GM10266 (cell line): ENCODE measurements at regions not wholly inside any gene's neighbourhood (a gene's known extent, or its start where the extent isn't known, plus 50 kb on each side); places are given as distances from the start of the nearest gene placed in this dataset.

Source experiments
- DNase-seq: peaks from one replicate; pipeline ENCODE4 v3.0.0; 2012; ENCODE audit errors: extremely low spot score
- TF ChIP-seq, protein P1 (sequence below): IDR thresholded peaks from 2 replicates; pipeline ENCODE4 v1.5.1; 2012; ENCODE audit warnings: mild to moderate bottlenecking, low read depth; ENCODE audit not compliant: control insufficient read depth, insufficient read depth; ENCODE audit errors: missing control alignments

DNA sequence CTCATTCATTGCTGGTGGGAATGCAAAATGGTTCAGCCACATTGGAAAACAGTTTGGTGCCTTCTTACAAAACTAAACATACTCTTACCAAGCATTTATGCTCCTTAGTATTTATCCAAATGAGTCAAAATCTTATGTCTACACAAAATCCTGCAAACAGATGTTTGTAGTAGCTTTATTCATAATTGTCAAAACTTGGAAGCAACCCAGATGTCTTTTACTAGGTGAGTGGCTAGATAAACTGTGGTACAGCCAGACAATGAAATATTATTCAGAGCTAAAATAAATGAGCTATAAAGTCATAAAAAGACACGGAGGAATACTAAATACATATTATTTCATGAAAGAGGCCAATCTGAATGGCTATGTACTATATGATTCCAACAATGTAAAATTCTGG is 709.5 kb downstream of the NSUN3 start:
- TF ChIP-seq, protein P1, sequence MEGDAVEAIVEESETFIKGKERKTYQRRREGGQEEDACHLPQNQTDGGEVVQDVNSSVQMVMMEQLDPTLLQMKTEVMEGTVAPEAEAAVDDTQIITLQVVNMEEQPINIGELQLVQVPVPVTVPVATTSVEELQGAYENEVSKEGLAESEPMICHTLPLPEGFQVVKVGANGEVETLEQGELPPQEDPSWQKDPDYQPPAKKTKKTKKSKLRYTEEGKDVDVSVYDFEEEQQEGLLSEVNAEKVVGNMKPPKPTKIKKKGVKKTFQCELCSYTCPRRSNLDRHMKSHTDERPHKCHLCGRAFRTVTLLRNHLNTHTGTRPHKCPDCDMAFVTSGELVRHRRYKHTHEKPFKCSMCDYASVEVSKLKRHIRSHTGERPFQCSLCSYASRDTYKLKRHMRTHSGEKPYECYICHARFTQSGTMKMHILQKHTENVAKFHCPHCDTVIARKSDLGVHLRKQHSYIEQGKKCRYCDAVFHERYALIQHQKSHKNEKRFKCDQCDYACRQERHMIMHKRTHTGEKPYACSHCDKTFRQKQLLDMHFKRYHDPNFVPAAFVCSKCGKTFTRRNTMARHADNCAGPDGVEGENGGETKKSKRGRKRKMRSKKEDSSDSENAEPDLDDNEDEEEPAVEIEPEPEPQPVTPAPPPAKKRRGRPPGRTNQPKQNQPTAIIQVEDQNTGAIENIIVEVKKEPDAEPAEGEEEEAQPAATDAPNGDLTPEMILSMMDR, result no peak

DNA sequence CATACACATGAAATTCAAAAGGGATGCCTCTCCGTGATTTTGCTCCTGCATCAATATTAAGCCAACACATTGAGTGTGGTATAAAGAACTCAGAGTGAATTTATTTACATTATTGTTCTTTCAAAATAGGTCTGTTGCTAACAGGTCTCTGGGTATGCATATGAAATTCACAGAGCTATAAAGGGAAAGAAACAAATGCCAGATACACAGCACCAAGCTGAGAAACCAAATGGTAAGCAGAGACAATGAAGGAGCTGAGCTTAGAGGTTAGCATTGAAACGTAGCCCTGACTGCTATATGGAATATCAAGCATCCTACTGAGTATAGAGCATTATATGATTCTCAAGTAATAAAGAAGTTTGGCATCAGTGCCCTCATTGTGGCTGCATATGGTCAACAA is 712.9 kb downstream of the NSUN3 start:
- no peak for DNase-seq
- TF ChIP-seq, protein P1, result no peak

More for the DNA sequence above, 709.5 kb downstream of the NSUN3 start:
- DNase-seq, result no peak

DNA sequence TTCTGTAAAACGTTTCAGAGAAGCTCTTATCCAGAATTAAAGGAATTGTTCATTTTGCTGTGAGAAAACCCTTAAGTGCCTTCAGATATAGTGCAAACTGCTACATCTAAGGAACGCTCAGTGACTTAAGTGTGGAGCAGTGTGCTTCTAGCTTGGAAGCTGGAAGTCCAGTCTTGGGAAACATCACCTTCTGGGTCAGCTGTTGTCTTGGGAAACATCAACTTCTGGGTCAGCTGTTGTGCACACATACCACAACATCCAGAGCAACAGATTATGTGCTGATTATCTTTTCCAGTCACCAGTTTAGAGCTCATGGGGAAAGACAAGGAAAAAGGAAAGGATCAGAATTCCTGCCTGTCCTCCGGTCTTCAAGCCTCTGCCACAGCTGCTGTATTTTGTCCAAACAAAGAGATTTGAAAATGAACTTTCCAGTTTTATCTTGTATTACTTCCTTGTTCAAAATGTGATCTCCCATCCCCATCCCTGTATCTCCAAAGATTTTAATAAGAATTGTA is 713.6 kb downstream of the NSUN3 start:
- DNase-seq, result no peak
- TF ChIP-seq, protein P1, result no peak

DNA sequence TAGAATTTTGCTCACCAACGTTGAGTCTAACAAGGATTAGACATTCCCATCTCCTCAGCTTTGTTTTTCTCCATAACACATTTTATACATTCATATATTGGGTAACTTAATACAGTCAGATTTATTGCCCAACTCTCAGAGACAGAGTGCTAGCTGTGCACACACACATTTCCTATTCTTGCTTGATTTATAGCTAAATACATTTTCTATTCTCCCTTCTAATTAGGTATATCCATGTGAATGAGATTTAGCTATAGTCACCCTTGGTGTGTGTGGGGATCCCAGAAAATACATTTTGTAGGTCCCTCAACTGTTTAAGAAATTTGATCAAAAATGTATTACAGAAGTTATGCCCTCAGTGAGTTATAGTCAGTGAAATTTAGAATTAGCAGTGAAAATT is 715.4 kb downstream of the NSUN3 start:
- DNase-seq, result no peak
- TF ChIP-seq, protein P1, result no peak

DNA sequence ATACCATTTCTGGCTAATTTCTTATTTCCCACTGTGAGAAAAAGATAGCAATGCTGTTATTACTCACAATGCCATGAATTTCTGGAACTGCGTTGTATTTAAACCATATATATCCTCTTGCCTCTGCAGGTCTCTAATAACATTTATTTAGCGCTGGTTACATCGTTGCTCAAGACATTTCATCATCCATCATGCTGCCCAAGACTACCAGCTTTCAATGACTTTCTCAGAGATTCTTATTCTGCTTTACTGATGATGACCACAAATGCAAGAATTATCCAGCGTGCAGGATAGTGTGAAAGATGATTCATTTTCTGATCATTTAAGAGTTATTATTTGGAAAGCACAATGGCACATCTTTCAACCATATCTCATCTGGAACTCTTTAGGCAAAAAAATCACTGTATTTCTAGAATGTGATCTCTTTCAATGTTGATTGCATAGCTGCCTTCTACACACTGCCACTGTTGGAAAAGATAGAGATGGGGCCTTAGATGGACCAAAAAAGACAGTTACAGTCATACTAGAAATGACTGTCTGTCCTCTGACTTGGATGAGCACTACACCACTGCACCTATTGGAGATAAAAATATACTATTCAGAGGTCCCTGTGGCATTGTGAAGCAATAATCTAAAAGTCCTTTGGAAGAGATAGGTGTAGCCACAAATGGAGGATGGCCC is 716.1 kb downstream of the NSUN3 start:
- TF ChIP-seq, protein P1, result no peak
- DNase-seq, result no peak

DNA sequence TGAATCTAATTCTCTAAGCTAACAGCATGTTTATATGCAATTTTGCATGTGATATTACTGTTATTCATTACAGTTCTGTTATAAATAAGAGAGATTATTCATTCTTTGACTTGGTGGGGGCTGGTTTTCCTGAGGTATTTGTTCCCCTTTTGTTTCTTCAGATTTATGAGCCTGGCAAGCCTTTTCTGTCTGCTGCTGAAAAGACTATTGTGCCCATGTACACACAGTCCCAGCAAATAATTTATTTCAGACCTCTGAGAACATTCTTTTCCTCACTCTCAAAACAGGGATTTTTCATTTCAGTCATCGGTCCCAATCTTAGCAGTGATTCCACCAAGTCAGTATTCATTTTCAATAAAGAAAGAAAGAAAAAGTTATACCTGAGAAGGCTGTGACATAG is 716.8 kb downstream of the NSUN3 start:
- TF ChIP-seq, protein P1, result no peak
- no peak for DNase-seq

DNA sequence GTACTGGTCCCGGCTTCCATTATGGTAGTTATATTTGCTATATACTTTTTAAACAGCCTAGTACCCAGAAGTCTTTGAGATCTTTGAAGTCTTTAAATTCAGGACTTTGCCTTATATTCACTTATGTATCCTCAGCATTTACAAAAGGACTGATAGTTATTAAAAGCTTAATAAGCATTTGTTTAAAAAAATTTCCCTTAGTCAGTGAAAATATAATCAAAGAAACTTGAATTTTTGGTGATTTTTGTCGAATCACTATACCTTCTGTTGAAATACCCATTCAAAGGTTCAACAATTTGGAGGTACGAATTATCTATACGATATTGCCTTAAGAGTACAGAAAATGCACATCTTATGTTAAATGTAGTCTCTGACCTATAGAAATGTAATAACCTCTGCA is 721.4 kb downstream of the NSUN3 start:
- TF ChIP-seq, protein P1, result no peak
- no peak for DNase-seq
